Renal cortex interstitium (tissue), 11 donors: ENCODE measurements at regions not wholly inside any gene's neighbourhood (a gene's known extent, or its start where the extent isn't known, plus 50 kb on each side); places are given as distances from the start of the nearest gene placed in this dataset.

ENCODE experiments used
- DNase-seq, 11 donors: peaks; one replicate each; pipeline ENCODE4 v3.0.0-alpha.2; 2013; ENCODE audit warnings: low read depth in 9 of 11, low spot score in 4 of 11; ENCODE audit errors: extremely low read depth in 1 of 11

DNA sequence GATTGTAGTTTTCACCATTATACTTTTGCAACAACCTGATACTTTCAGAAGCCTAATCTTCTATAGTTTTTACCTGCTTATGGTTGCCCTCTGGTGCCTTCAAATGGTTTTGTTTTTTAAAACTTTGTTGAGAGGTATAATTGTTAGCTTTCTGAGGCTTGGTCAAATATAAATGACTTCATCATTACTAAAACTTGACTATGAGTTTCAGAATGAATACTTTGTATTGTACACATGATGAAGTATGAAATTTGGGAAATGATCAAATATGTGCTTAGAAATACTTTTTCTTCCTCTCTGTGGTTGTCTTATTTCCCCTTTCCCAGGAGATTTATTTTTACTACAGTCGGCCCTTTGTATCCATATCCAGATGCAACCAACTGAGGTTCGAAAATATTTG is 151.8 kb upstream of the B3GALT2 start:
- DNase-seq, result no peak

DNA sequence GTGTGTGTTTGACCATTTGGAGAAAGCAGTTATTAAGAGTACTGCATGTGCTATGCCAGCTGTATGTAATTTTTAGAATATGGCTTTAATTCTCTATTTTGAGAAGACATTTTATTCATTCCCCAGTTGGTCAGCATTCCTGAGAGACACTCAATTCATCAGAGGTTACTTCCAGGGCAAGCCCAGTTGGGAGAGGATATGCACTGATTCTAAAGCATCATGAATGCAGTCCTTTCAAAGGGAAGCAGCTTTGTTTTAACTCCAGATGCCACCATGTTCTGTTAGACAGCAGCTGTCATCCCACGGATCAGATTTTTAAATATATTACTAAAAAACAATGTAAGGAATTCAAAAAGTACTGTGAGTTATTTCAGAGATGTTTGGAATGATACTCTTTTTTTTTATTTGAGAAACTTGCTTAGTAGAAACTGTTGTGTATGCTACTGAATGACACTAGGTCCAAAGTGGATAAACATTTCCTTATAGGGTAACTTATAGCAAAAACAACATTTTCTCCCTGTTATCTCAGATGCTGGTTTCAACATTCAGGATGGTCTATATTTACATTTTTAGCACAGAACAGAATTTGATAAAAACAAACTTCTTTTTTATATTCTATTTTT is 149.5 kb upstream of the B3GALT2 start:
- DNase-seq, result no peak

DNA sequence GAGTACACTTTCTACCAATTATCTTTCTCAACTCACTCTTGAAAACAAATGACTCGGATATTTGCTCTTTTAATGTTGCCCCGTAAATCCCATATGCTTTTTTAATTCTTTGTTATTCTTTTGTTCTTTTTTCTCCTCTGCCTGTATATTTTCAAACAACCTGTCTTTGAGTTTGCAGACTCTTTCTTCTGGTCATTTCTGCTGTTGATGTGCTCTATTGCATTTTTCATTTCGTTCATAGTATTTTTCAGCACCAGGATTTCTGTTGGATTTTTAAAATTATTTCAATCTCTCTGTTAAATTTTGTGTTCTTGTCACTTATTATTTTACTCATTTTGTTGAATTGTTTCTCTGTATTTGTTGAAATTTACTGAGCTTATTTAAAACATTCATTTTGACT is 146.8 kb upstream of the B3GALT2 start:
- no peak for DNase-seq

DNA sequence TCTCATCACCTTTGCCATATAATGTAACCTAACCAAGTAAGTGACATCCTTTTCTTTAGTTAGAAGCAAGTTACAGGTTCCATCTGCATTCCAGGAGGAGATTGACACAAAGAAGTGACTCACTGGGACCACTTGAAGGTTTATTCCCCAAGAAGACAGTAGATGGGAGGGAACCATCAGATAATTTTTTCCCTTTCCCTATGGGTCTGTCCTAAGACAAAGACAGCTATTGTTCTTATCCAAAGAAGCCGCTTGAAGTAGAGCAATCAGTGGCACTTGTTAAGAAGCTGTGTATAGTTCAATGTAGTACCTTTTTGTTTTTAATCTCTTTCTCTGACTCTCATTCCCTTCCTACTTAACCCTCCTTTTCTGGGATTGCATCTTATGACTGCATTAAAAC is 139.9 kb upstream of the B3GALT2 start:
- DNase-seq, result no peak

DNA sequence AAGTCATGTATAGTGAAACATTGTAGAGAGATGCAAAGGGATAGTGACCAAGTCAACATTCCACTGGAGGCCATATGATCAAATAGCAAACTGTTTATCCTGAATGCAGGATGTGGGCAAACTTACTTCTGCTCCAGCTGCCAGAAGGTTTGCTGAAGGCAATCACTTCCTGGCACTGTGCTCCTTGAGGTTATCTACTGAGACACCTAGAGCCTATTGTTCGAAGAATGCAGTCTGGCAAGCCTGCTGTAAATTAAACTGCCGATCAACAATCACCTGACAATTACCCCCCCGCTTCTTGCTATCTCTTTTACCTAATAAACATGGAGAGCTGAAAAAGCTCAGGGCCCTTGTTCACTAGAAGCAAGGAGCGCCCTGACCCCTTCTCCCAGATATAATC is 139.4 kb upstream of the B3GALT2 start:
- no peak for DNase-seq

DNA sequence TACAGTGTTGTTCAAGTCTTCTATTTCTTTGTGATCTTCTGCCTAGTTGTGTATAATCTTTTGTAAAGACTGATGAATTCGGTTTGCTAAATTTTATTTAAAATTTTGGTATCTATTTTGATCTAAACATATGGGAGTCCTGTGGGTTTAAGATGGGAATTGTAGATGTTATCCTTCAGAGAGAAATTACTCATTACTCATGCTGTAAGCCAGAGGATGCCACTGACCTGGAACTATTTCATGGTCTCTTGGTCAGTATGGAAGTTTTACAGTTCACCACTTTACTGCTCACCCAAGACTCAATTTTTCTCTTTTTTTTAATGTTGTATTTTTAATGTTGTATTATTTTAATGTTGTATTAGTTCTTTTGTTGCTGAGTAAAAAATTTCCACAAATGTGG is 138.6 kb upstream of the B3GALT2 start:
- no peak for DNase-seq

DNA sequence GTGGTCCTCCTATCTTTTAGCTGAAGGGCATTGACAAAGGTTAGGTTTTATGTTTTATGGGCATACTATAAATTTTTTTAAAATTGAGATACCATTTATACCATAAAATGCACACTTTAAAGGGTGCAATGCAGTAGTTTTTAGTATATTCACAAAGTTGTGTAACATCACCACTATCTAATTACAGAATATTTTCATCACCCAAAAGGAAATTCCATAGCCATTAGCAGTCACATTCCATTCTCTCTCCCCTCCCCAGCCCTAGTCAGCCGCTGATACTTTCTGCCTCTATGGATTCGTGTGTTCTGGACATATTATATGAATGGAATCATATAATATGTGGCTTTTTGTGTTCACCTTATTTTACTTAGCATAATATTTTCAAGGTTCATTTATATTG is 135.8 kb upstream of the B3GALT2 start:
- DNase-seq, result no peak

DNA sequence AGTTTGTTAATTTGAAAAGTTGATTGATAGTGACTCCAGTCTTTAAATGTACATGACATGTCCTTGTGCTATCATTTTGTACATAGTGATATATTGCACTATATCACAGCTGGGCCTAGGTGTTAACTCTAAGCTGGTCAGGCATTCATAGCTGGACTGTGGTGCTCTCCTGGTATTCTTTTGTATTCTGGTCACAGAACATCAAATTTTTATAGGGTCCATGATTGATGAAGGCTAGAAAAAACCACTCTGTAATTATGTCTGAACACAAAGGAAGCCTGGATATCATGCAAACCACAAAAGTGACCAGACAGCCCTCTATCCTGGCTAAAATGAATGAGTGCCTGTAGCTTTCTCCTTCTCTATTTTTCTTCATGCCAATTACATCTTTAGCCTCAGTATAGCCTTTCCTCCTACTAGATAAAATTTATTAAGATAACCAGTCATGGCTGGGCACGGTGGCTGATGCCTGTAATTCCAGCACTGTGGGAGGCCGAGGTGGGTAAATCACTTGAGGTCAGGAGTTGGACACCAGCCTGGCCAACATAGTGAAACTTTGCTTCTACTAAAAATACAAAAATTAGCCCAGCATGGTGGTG is 134.9 kb upstream of the B3GALT2 start:
- DNase-seq, result no peak

DNA sequence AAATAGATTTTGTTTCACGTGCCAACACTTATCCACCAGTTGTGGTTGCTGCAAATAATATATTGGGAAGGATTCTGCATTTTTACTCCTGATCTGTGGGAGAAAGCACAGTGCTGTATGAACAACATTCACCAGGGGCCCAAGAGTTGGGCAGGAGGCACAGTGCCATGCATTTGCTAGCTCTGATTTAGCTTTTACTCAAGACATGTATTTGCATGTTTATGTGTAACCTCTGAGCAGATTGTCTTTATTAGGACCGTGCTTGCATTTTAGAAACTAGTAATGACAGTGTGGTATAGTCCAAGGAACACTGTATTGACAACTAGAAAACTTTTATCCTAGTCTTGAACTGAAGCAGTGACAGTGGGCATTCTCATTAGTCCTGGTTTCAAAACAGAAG is 133.9 kb upstream of the B3GALT2 start:
- no peak for DNase-seq

DNA sequence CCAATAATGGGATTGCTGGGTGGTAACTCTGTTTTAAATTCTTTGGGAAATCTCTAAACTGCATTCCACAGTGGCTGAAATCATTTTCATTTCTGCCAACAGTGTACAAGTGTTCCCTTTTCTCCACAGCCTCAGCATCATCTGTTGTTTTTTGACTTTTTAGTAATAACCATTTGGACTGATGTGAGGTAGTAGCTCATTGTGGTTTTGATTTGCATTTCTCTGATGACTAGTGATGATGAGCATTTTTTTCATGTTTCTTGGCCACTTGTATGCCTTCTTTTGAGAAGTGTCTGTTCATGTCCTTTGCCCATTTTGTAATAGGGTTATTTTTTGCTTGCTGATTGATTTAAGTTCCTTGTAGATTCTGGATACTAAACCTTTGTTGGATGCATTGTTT is 131.9 kb upstream of the B3GALT2 start:
- DNase-seq, result no peak

DNA sequence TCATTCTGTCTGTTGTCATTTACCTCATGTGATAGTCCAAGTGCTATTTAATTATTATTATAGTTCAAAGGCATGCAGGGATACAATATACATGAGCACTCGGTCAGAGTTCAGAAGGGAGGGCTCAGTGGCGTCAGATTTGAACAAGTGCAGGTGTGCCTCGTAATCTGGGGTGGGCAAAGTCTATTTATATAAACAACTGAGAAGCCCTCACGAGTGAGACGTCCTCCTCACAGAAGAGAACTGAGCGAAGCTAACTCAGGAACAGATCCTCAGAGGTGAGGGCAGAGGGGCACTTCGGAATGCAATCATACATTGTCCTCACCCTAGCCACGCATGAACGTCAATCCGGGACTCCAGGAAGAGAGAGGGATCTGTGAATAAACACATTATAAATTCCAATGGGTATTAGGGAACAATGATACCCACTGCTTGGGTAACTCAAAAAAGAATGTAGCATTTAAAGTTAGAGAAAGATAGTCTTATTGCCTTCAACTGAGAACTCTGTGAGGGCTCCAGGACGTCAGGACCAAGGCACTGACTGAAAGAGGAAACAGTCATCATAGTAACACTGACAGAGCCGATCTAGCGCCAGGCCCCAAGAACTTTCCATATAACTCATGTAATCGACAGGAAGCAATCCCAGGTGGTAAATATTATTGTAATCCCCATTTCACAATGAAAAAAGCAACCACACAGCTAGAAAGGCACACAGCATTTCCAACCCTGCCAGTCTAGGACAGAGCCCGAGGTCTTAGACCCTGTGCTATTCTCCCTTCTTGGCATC is 127.1 kb upstream of the B3GALT2 start:
- DNase-seq, result no peak

DNA sequence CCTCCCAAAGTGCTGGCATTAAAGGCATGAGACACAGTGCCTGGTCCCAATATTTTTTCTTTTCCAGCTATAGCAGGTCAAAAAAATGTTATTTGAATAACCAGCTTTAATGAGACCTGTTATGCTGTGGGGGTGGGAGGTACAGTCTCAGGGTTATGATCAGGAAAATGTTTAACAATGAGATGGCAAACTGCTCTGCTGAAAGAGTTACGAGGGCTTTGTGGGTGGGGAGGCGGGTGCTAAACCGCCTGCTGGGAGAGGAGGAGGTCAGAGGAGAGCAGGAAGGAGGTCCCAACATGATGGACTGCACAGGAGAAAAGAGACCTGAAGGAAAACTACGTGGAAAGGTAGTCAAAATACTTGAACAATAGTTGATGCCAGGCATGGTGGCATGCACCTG is 126.0 kb upstream of the B3GALT2 start:
- no peak for DNase-seq

DNA sequence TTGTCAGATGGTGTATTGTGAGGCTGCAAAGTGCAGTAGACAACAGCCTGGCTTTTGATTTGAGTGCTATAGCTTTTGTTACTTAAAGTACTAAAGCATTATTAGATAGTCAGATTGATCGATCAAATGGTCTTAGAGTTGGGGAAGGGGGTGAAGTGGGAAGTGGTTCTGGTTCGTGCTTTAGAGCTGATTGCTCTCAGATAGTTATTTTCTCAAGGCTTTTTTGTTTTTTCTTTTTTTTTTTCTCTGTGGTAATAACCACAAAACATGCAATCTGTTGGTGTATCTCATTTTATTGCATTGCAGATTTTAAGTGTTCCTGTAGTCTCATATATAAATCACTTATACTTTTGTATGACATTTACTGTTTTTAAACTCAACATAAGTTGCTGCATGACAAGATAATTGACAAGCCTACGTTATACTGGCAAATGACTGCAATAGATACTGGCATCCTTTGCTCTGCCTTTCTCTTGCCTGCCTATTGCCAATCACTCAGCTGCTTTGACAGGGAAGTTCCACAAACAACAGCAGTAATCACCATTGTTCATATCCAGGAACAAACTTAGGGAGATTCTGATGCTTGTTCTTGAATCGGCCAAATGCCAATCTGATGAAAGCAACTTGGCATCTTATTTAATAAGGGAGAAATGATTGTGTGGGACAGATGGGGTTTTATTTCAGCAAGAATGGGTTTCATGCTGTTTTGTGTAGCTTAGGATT is 125.0 kb upstream of the B3GALT2 start:
- DNase-seq, result no peak

DNA sequence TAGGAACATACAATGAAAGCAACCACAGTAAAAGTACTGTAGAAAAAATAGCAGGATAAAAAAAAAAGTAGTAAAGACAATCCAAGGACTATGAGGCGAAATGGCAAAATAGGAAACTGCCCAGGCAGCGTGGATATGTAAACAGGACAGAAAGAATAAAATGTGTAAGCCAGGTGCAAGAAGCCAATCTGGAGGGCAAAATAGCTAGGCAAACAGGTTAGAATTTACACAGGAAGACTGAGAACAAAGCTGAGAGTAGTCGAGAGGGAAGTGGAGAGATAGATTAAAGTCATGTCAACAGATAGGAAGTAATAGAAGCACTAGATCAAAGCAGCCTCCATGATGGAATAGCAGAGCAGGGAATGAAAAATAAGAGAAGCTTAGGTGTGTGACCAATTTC is 124.2 kb upstream of the B3GALT2 start:
- no peak for DNase-seq

DNA sequence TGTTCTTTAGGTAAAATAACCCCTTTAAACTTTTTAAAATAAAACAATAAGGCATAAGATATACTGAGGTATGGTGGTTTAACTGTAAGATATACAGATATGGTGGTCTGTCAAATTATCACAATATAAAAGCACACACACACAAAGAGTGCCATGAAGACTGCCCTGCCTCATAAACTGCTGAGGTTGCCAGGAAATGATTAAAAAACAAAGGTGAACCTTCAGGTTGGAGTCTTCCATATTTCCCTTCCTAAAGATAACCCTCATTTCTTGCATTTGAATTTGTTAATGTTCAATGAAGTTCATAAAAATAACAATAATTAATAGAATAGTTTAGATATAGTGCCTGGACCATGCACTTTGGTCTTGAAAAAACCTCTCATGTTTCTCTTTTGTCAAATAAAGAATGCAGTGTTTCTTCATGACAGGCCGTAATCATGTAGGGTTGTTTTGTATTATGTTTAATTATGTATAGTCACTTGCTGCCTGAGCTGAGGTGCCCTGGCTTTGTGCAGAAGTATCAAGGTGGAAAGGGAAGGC is 123.6 kb upstream of the B3GALT2 start:
- DNase-seq, result no peak

DNA sequence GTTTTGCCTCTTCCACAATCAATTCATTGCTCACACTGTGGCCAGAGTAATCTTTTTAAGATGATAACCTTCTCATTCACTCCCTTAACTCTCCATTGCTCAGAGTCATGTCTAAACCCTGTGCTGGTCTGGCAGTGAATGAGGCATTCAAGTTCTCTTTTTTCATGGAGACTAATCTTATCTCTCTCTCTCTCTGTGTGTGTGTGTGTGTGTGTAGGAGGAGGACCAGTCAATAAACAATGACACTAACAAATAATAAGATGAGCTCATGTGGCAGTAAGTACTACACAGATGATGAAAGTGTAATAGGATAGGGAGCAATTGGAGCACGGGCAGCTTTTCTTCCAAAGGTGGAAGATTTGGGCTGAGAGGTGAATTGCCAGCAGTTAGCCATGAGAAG is 122.0 kb upstream of the B3GALT2 start:
- DNase-seq, result no peak

DNA sequence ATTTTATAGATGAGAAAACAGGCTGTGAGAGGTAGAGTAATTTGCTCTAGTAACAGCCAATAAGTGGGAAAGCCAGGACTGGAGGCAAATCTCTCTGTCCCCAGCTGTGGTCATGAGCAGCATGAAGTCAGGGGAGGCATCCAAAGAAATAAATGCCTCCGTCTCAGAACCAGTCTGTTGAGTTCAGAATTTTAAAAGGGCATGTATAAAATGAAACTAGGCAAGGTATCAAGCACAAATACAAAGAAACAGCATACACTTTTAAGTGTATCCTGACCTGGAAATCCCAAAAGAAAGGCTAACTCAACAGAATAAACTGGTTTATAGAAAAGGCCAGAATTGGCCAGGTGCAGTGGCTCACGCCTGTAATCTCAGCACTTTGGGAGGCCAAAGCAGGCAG is 120.0 kb upstream of the B3GALT2 start:
- DNase-seq, result no peak
